HG02678 (cell line): ENCODE measurements at regions not wholly inside any gene's neighbourhood (a gene's known extent, or its start where the extent isn't known, plus 50 kb on each side); places are given as distances from the start of the nearest gene placed in this dataset.

Experiments
- ATAC-seq: cut with Tn5 transposase; IDR thresholded peaks from one replicate; pipeline ENCODE4 v1.9.1; 2021; ENCODE audit warnings: mild to moderate bottlenecking, moderate library complexity; ENCODE audit not compliant: unreplicated experiment

- no peak for ATAC-seq
Measured at GRCh38 chr5:158559066-158559465, 540.6 kb downstream of the EBF1 start.

DNA sequence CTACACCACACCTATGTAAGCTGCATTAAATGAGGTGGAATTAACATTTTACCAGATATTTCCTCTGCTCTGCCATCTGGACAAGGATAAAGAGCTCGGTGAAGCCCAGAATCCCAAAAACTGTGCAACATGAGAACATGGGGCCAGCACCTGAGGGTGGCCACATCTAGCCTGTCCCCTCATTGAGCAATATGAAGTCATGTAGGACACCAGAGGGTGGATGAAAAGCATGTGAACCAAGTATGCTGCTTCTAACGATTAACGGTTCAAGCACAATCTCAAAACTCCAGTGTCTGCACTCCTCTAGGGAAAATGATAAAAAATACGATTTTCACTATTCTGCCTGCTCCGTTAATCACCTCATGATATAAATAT is 545.8 kb downstream of the EBF1 start:
- ATAC-seq = no peak

GRCh38 chr5:158553195-158553961 is 546.3 kb downstream of the EBF1 start:
- no peak for ATAC-seq

- no peak for ATAC-seq
Measured at GRCh38 chr5:158552241-158552640, 547.5 kb downstream of the EBF1 start.

GRCh38 chr5:158549311-158549710 is 550.4 kb downstream of the EBF1 start:
- ATAC-seq = no peak

GRCh38 chr5:158546748-158547147 is 553.0 kb downstream of the EBF1 start:
- no peak for ATAC-seq

GRCh38 chr5:158545949-158546530 is 553.7 kb downstream of the EBF1 start:
- no peak for ATAC-seq

GRCh38 chr5:158544388-158545339 is 555.1 kb downstream of the EBF1 start:
- no peak for ATAC-seq

- ATAC-seq = no peak
Measured at GRCh38 chr5:158543539-158544387, 556.0 kb downstream of the EBF1 start.

DNA sequence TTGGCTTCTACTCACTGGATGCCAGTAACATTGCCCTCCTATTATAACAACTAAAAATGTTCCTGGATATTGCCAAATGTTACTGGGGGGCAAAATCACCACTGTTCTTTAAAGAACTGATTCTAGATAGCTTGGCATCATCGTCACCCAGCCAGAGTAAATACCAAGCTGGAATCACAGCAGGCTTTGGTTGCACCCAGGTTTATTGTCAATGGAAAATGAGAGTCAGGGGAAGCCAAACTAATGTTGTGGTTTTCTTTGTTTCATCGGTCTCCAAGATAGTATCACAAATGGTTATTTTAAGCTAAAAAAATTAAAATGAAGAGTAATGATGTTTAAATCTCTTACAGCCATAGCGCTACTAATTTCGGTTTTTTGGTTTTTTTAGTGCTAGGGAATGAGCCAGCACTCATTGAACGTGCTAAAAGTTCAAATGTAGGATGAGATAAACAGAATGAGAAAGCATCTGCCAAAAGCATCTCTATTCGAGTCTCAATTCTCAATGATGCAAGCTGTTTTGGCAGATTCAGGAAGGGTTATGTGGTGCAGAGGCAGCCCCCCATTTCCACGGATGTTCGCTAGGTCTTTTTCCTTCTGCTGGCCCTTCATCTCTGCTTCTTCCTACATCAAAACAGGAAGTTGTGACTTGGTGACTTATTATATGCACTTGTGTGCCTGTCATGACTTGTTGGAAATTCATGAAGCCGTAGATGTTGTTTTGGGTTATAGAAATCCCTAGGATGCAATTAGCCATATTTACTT is 558.0 kb downstream of the EBF1 start:
- ATAC-seq = no peak

- peak; percentile 82 for ATAC-seq
Measured at GRCh38 chr5:158538506-158539074, 561.1 kb downstream of the EBF1 start.

- no peak for ATAC-seq
Measured at GRCh38 chr5:158537366-158537765, 562.4 kb downstream of the EBF1 start.

DNA sequence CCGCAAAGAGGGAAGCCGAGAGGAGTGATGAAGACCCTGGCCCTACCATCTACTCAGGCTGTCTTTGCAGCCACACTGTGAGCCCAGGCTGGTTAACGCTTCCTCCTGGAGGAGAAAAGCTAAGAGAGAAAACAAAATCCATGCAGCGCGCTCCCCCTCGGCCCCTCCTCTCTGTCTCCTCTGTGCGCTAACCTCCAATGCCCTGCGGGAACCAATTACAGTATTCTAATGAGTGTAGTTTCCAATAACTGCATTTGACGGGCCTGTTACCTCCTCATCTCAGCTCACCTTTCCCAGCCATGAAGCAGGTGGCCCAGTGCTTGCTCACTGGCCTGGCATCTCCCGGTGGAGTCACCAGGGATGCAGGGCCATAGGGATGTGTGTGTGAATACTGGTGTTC is 565.5 kb downstream of the EBF1 start:
- ATAC-seq = no peak

GRCh38 chr5:158532739-158533138 is 567.0 kb downstream of the EBF1 start:
- ATAC-seq = no peak

- ATAC-seq = no peak
Measured at GRCh38 chr5:158531860-158532259, 567.9 kb downstream of the EBF1 start.

DNA sequence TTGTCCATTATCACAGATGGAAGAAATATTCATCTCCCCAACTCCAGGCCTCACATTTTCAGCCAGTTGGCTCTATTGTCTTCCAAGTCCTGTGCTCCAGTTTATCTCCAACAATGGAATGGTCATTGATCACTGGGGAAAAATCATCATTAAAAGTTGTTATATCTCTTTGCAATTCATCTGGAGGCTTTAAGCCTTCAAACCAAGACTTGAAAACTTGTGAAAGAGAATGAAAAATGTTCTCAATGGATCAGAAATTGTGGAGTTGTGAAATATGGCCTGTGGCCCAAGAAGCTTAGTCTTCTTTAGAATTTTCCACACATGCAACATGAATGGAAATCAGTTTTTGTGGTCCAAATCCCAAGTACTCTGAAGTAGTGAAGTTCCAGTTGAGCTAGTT is 569.6 kb downstream of the EBF1 start:
- ATAC-seq = no peak

- no peak for ATAC-seq
Measured at GRCh38 chr5:158529454-158529853, 570.3 kb downstream of the EBF1 start.

DNA sequence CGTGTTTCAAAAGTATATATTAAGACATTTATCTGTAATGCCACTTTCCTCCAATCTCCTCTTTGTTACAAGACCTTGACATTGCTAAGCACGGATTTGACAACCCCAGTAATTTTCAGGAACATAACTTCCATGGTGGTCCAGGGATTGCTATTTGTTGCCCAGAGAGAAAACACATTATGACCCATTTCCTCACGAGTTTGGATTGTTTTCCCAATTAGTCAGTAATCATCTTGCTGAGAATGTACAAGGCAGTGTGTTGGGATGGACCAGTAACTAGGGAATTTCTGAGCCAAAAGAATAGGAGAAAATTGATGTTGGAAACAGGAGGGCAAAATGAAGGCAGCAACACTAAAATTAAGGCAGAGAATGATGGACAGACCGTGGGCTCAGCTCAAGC is 574.1 kb downstream of the EBF1 start:
- no peak for ATAC-seq

GRCh38 chr5:158524070-158524469 is 575.6 kb downstream of the EBF1 start:
- ATAC-seq = no peak

- ATAC-seq = no peak
Measured at GRCh38 chr5:158522776-158523175, 576.9 kb downstream of the EBF1 start.
